HepG2 (cell line): ENCODE measurements at regions not wholly inside any gene's neighbourhood (a gene's known extent, or its start where the extent isn't known, plus 50 kb on each side); places are given as distances from the start of the nearest gene placed in this dataset.

Source experiments
- ATAC-seq: fragments of 200-7000 bp; cut with Tn5 transposase; 3 replicates; pipeline ENCODE4 v1.9.1; 2020; ENCODE audit warnings: mild to moderate bottlenecking, moderate library complexity
- BruUV-seq: library from RNA; stranded (reverse); fragments of 400-500 nt; replicated peaks from 2 replicates; lab custom pipeline; 2021; lab: Mats Ljungman, UMichigan
- CTCF ChIA-PET: fragments of 300-600 bp; formaldehyde crosslinking; extraction: SDS; loops from one replicate; lab custom pipeline; 2021; ENCODE audit warnings: low total read pairs, inconsistent platforms, low intra/inter-chr PET ratio; lab: Yijun Ruan, JAX
- POLR2A ChIA-PET: fragments of 350-600 bp; sonication (Branson Sonifier 250); formaldehyde crosslinking; loops from one replicate; lab custom pipeline; 2020; ENCODE audit warnings: antibody characterized with exemption, inconsistent platforms; lab: Yijun Ruan, JAX
- DNase-seq: peaks from one replicate; pipeline ENCODE4 v3.0.0-alpha.2; 2015; ENCODE audit warnings: low spot score
- FAIRE-seq: peaks from 3 replicates; lab custom pipeline; 2011; peaks lifted over from hg19 to GRCh38; lab: Jason Lieb, UNC
- H2AFZ ChIP-seq: one replicate; pipeline ENCODE4 v1.6.1; 2011; ENCODE audit warnings: low read length, inconsistent platforms
- H3K27ac ChIP-seq: fragments of 300-600 bp; 3 replicates; pipeline ENCODE4 v1.8.0; 2011; ENCODE audit warnings: mixed run types, mild to moderate bottlenecking, mixed read lengths, low read length, inconsistent platforms; ENCODE audit not compliant: insufficient read depth; ENCODE audit errors: extremely low read length
- H3K27me3 ChIP-seq, 2 experiments: fragments of 200-600 bp in 1 of 2; 2 replicates in 1 of 2; 3 replicates in 1 of 2; pipeline versions ENCODE4 v1.6.0 to v1.8.0; 2011; ENCODE audit warnings: low read length in 2 of 2, mild to moderate bottlenecking in 2 of 2, moderate library complexity in 2 of 2, inconsistent platforms in 1 of 2; ENCODE audit not compliant: insufficient read depth in 2 of 2, control insufficient read depth in 1 of 2
- H3K36me3 ChIP-seq, 2 experiments: fragments of 200-600 bp in 1 of 2; replicated peaks in 1 of 2; 2 replicates in 1 of 2; 3 replicates in 1 of 2; pipeline versions ENCODE4 v1.5.1 to v1.8.0; 2011; ENCODE audit warnings: low read length in 2 of 2, inconsistent platforms in 1 of 2; ENCODE audit not compliant: insufficient read depth in 2 of 2, control insufficient read depth in 1 of 2
- H3K4me1 ChIP-seq: 2 replicates; pipeline ENCODE4 v1.5.1; 2012; ENCODE audit warnings: low read length, inconsistent platforms; ENCODE audit not compliant: insufficient read depth
- H3K4me2 ChIP-seq: 2 replicates; pipeline ENCODE4 v1.6.0; 2011; ENCODE audit warnings: low read depth, low read length, inconsistent platforms
- H3K4me3 ChIP-seq, 3 experiments: fragments of 200-600 bp in 1 of 3; sonication (generic), shearing (Covaris generic) in 1 of 3; replicated peaks in 1 of 3; 2 replicates each; pipeline ENCODE4 v1.5.1; 2011 to 2016; ENCODE audit warnings: low read length in 3 of 3, inconsistent platforms in 2 of 3, low read depth in 2 of 3, mild to moderate bottlenecking in 2 of 3, control low read depth in 1 of 3, mixed read lengths in 1 of 3; ENCODE audit not compliant: insufficient read depth in 1 of 3
- H3K79me2 ChIP-seq: one replicate; pipeline ENCODE4 v1.6.1; 2011; ENCODE audit warnings: low read length, inconsistent platforms; ENCODE audit not compliant: insufficient read depth
- H3K9ac ChIP-seq: 2 replicates; pipeline ENCODE4 v1.6.0; 2011; ENCODE audit warnings: mild to moderate bottlenecking, low read depth, low read length, inconsistent platforms; ENCODE audit not compliant: insufficient read depth
- H3K9me3 ChIP-seq: 2 replicates; pipeline ENCODE4 v1.5.1; 2012; ENCODE audit warnings: mild to moderate bottlenecking, low read length
- H4K20me1 ChIP-seq: 2 replicates; pipeline ENCODE4 v1.6.0; 2011; ENCODE audit warnings: inconsistent platforms, mild to moderate bottlenecking, low read length, moderate library complexity; ENCODE audit not compliant: insufficient read depth
- AHR ChIP-seq: IDR thresholded peaks from 2 replicates; pipeline ENCODE4 v1.6.1; 2018; ENCODE audit warnings: missing genetic modification reagents, missing compliant biosample characterization
- CHD2 ChIP-seq: IDR thresholded peaks from 2 replicates; pipeline ENCODE4 v1.6.1; 2011; ENCODE audit warnings: low read depth, low read length, improper control_type of control experiment
- GPN1 ChIP-seq: sonication (generic); formaldehyde crosslinking; IDR thresholded peaks from 2 replicates; pipeline ENCODE4 v1.5.1; 2020; ENCODE audit warnings: missing genetic modification reagents, borderline replicate concordance
- HDAC1 ChIP-seq: sonication (generic); formaldehyde crosslinking; IDR thresholded peaks from 2 replicates; pipeline ENCODE4 v1.5.1; 2020; ENCODE audit warnings: mild to moderate bottlenecking, missing genetic modification reagents
- MXI1 ChIP-seq: IDR thresholded peaks from 3 replicates; pipeline ENCODE4 v1.6.1; 2012; ENCODE audit warnings: low read depth, low read length, inconsistent platforms, borderline replicate concordance
- NFATC3 ChIP-seq: sonication (generic); formaldehyde crosslinking; IDR thresholded peaks from 2 replicates; pipeline ENCODE4 v1.5.1; 2020; ENCODE audit warnings: mild to moderate bottlenecking, missing genetic modification reagents
- RBFOX2 ChIP-seq: fragments of 200-400 bp; formaldehyde crosslinking; IDR thresholded peaks from 2 replicates; pipeline ENCODE4 v1.6.1; 2017; ENCODE audit warnings: low read depth, mild to moderate bottlenecking, low read length
- SP1 ChIP-seq, 2 experiments: fragments of 450-650 bp in 1 of 2; sonication (generic) in 1 of 2; formaldehyde crosslinking in 1 of 2; IDR thresholded peaks; 2 replicates each; pipeline versions ENCODE4 v1.4.0 to v1.6.1; 2016 to 2020; ENCODE audit warnings: missing genetic modification reagents in 1 of 2
- ZNF451 ChIP-seq: sonication (generic); formaldehyde crosslinking; IDR thresholded peaks from 2 replicates; pipeline ENCODE4 v1.5.0; 2020; ENCODE audit warnings: mild to moderate bottlenecking, missing genetic modification reagents
- ZNF614 ChIP-seq: IDR thresholded peaks from 2 replicates; pipeline ENCODE4 v1.6.1; 2018; ENCODE audit warnings: missing biosample characterization, missing genetic modification reagents, inconsistent platforms, borderline replicate concordance
- ZNF672 ChIP-seq: sonication (generic); formaldehyde crosslinking; IDR thresholded peaks from 2 replicates; pipeline ENCODE4 v1.8.1; 2022; ENCODE audit warnings: missing genetic modification reagents
- whole genome bisulfite sequencing: methylation state at CpG from one replicate; pipeline ENCODE4 v1.1.6; 2017; ENCODE audit warnings: low lambda C conversion rate; 5-methylcytosine and 5-hydroxymethylcytosine counted together
- in situ Hi-C: cut with HindIII; loops from 2 replicates; pipeline ENCODE4 v1.10.0; 2017; ENCODE audit warnings: low pct_unique_long_range_greater_than_20kb; ENCODE audit not compliant: extremely low pct_ligation_motif_present
- intact Hi-C: fragments of 100-400 bp; cut with micrococcal nuclease; formaldehyde crosslinking; loops from one replicate; pipeline ENCODE4 v1.10.0; 2022; ENCODE audit not compliant: unreplicated experiment
- TF ChIP-seq, protein P1 (sequence below): IDR thresholded peaks from 2 replicates; pipeline ENCODE4 v1.6.1; 2016
- TF ChIP-seq, protein P2 (sequence below): sonication (generic); formaldehyde crosslinking; IDR thresholded peaks from 2 replicates; pipeline ENCODE4 v1.4.0; 2020; ENCODE audit warnings: mild to moderate bottlenecking, missing genetic modification reagents
- TF ChIP-seq, protein P3 (sequence below): fragments of 450-650 bp; IDR thresholded peaks from 2 replicates; pipeline ENCODE4 v1.6.1; 2017
- TF ChIP-seq, protein P4 (sequence below): sonication (generic); formaldehyde crosslinking; IDR thresholded peaks from 2 replicates; pipeline ENCODE4 v1.5.1; 2020; ENCODE audit warnings: missing genetic modification reagents, mild to moderate bottlenecking, borderline replicate concordance
- TF ChIP-seq, protein P5 (sequence below): sonication (generic); formaldehyde crosslinking; IDR thresholded peaks from 2 replicates; pipeline ENCODE4 v1.5.0; 2020; ENCODE audit warnings: missing genetic modification reagents
- TF ChIP-seq, protein P6 (sequence below): sonication (generic); formaldehyde crosslinking; IDR thresholded peaks from 2 replicates; pipeline ENCODE4 v1.8.1; 2022; ENCODE audit warnings: low read depth, mild to moderate bottlenecking, missing genetic modification reagents

DNA sequence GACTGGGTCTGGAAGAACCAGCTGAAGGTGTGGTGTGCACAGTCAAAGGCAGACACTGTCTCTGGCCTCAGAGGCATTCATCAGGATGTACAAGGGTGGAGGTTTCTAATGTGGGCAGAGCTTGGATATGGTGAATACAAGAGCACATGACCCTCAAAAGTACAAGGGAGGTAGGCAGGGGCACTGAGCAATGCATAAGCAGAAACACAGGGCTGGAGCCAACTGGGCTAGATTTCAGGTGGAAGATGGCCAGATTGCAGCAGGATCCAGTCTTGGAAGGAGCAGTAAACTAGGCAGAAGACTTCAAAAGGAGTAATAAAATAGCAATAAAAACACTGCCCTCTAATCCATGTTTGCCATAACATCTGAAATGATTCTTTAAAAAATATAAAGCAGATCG lies 417.1 kb downstream of the OLFM4 start:
- DNase-seq, result no peak
- ChIA-PET CTCF (no interaction called here), POLR2A (no interaction called here)
- Histone ChIP-seq H3K4me1 (no peaks in the 10 kb centered on the region), H3K36me3 (no peaks in the 10 kb centered on the region), H3K27me3 (no peaks in the 10 kb centered on the region), H4K20me1 (no peaks in the 10 kb centered on the region), H3K27ac (no peak overlapping the region), H3K4me2 (no peak overlapping the region), H3K79me2 (no peaks in the 10 kb centered on the region), H3K9me3 (peaks cover 90% of the 10 kb centered on the region), H2AFZ (no peak overlapping the region), H3K9ac (no peak overlapping the region), H3K4me3 (no peak overlapping the region)
- in situ Hi-C loops (no loop called here), intact Hi-C loops (no loop called here)
- no peak for FAIRE-seq
- no peak for ATAC-seq
- 0% methylated on average over 1 of the region's 1 CpG for WGBS
- no TSS peak for BruUV-seq
- TF ChIP-seq, protein P1, sequence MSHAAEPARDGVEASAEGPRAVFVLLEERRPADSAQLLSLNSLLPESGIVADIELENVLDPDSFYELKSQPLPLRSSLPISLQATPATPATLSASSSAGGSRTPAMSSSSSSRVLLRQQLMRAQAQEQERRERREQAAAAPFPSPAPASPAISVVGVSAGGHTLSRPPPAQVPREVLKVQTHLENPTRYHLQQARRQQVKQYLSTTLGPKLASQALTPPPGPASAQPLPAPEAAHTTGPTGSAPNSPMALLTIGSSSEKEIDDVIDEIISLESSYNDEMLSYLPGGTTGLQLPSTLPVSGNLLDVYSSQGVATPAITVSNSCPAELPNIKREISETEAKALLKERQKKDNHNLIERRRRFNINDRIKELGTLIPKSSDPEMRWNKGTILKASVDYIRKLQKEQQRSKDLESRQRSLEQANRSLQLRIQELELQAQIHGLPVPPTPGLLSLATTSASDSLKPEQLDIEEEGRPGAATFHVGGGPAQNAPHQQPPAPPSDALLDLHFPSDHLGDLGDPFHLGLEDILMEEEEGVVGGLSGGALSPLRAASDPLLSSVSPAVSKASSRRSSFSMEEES, result no peak
- TF ChIP-seq RBFOX2 (no peak), CHD2 (no peak), ZNF451 (no peak), GPN1 (CRISPR knock-in tag) (no peak), AHR (CRISPR knock-in tag) (no peak), ZNF614 (CRISPR knock-in tag) (no peak), SP1 (IDR thresholded peaks at IDR 0.05) (no peak), SP1 (CRISPR knock-in tag; IDR thresholded peaks at IDR 0.05) (no peak), NFATC3 (CRISPR knock-in tag) (no peak), MXI1 (no peak), ZNF672 (CRISPR knock-in tag) (no peak), HDAC1 (CRISPR knock-in tag) (no peak)
- TF ChIP-seq, protein P2, sequence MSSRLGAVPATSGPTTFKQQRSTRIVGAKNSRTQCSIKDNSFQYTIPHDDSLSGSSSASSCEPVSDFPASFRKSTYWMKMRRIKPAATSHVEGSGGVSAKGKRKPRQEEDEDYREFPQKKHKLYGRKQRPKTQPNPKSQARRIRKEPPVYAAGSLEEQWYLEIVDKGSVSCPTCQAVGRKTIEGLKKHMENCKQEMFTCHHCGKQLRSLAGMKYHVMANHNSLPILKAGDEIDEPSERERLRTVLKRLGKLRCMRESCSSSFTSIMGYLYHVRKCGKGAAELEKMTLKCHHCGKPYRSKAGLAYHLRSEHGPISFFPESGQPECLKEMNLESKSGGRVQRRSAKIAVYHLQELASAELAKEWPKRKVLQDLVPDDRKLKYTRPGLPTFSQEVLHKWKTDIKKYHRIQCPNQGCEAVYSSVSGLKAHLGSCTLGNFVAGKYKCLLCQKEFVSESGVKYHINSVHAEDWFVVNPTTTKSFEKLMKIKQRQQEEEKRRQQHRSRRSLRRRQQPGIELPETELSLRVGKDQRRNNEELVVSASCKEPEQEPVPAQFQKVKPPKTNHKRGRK (CRISPR knock-in tag), result no peak
- TF ChIP-seq, protein P3, sequence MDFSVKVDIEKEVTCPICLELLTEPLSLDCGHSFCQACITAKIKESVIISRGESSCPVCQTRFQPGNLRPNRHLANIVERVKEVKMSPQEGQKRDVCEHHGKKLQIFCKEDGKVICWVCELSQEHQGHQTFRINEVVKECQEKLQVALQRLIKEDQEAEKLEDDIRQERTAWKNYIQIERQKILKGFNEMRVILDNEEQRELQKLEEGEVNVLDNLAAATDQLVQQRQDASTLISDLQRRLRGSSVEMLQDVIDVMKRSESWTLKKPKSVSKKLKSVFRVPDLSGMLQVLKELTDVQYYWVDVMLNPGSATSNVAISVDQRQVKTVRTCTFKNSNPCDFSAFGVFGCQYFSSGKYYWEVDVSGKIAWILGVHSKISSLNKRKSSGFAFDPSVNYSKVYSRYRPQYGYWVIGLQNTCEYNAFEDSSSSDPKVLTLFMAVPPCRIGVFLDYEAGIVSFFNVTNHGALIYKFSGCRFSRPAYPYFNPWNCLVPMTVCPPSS, result no peak
- TF ChIP-seq, protein P4, sequence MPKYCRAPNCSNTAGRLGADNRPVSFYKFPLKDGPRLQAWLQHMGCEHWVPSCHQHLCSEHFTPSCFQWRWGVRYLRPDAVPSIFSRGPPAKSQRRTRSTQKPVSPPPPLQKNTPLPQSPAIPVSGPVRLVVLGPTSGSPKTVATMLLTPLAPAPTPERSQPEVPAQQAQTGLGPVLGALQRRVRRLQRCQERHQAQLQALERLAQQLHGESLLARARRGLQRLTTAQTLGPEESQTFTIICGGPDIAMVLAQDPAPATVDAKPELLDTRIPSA, result no peak
- TF ChIP-seq, protein P5, sequence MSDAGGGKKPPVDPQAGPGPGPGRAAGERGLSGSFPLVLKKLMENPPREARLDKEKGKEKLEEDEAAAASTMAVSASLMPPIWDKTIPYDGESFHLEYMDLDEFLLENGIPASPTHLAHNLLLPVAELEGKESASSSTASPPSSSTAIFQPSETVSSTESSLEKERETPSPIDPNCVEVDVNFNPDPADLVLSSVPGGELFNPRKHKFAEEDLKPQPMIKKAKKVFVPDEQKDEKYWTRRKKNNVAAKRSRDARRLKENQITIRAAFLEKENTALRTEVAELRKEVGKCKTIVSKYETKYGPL, result no peak
- TF ChIP-seq, protein P6, sequence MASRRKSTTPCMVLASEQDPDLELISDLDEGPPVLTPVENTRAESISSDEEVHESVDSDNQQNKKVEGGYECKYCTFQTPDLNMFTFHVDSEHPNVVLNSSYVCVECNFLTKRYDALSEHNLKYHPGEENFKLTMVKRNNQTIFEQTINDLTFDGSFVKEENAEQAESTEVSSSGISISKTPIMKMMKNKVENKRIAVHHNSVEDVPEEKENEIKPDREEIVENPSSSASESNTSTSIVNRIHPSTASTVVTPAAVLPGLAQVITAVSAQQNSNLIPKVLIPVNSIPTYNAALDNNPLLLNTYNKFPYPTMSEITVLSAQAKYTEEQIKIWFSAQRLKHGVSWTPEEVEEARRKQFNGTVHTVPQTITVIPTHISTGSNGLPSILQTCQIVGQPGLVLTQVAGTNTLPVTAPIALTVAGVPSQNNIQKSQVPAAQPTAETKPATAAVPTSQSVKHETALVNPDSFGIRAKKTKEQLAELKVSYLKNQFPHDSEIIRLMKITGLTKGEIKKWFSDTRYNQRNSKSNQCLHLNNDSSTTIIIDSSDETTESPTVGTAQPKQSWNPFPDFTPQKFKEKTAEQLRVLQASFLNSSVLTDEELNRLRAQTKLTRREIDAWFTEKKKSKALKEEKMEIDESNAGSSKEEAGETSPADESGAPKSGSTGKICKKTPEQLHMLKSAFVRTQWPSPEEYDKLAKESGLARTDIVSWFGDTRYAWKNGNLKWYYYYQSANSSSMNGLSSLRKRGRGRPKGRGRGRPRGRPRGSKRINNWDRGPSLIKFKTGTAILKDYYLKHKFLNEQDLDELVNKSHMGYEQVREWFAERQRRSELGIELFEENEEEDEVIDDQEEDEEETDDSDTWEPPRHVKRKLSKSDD, result no peak
